ENCODE measurements at regions not wholly inside any gene's neighbourhood (a gene's known extent, or its start where the extent isn't known, plus 50 kb on each side); places are given as distances from the start of the nearest gene placed in this dataset.

DNA sequence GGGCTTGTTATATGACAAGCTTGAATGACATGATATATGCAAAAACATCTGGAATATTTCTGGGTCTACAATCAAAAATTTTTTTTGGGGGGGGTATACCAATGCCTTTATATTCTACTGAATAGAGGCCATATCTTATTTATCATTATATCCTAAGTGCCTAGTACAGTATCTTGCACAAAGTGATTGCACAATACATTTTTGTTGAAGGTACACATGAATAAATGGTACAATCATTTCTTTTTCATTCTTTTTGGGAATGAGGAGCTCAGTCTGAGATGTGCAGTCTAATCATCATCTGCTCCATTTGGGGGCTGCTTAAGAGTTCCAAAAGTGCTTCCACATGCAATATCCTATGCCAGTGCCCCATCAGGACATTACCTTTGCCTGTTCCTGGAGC is 214.6 kb downstream of the KIF20B start:
- TF ChIP-seq, protein P1, sequence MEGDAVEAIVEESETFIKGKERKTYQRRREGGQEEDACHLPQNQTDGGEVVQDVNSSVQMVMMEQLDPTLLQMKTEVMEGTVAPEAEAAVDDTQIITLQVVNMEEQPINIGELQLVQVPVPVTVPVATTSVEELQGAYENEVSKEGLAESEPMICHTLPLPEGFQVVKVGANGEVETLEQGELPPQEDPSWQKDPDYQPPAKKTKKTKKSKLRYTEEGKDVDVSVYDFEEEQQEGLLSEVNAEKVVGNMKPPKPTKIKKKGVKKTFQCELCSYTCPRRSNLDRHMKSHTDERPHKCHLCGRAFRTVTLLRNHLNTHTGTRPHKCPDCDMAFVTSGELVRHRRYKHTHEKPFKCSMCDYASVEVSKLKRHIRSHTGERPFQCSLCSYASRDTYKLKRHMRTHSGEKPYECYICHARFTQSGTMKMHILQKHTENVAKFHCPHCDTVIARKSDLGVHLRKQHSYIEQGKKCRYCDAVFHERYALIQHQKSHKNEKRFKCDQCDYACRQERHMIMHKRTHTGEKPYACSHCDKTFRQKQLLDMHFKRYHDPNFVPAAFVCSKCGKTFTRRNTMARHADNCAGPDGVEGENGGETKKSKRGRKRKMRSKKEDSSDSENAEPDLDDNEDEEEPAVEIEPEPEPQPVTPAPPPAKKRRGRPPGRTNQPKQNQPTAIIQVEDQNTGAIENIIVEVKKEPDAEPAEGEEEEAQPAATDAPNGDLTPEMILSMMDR (IDR thresholded peaks at IDR 0.05 in 4 of 5, conservative IDR thresholded peaks at IDR 0.05 in 1 of 5), result no peak
- TF ChIP-seq POLR2A (IDR thresholded peaks at IDR 0.05), result no peak

Data from gastrocnemius medialis (tissue), 4 donors.